Neural cell (in vitro differentiated cells): ENCODE measurements at regions not wholly inside any gene's neighbourhood (a gene's known extent, or its start where the extent isn't known, plus 50 kb on each side); places are given as distances from the start of the nearest gene placed in this dataset.

Experiments
- H2AFZ ChIP-seq: fragments of 200-600, 300-800 bp; sonication (generic), shearing (Covaris generic); 2 replicates; pipeline ENCODE4 v1.6.0; 2014; ENCODE audit warnings: low read depth, mild to moderate bottlenecking, antibody characterized with exemption, low read length, moderate library complexity
- H3F3A ChIP-seq: fragments of 200-600 bp; shearing (Covaris generic); 2 replicates; pipeline ENCODE4 v1.6.1; 2016; ENCODE audit warnings: mild to moderate bottlenecking, moderate library complexity, mixed read lengths, antibody characterized with exemption, low read length; ENCODE audit not compliant: insufficient read depth, poor library complexity, severe bottlenecking
- H3K27ac ChIP-seq: fragments of 200-600, 300-800 bp; sonication (generic), shearing (Covaris generic); 2 replicates; pipeline ENCODE4 v1.5.1; 2014; ENCODE audit warnings: mild to moderate bottlenecking, low read length, moderate library complexity
- H3K27me3 ChIP-seq: fragments of 300-800, 200-600 bp; sonication (generic), shearing (Covaris generic); 2 replicates; pipeline ENCODE4 v1.6.0; 2014; ENCODE audit warnings: mild to moderate bottlenecking, low read depth, low read length, moderate library complexity; ENCODE audit not compliant: insufficient read depth
- H3K36me3 ChIP-seq: fragments of 300-800, 200-600 bp; sonication (generic), shearing (Covaris generic); 2 replicates; pipeline ENCODE4 v1.5.1; 2014; ENCODE audit warnings: mild to moderate bottlenecking, antibody characterized with exemption, low read length, moderate library complexity; ENCODE audit not compliant: insufficient read depth
- H3K4me2 ChIP-seq: fragments of 300-800, 200-600 bp; sonication (generic), shearing (Covaris generic); 2 replicates; pipeline ENCODE4 v1.6.0; 2014; ENCODE audit warnings: mild to moderate bottlenecking, low read length
- H3K4me3 ChIP-seq: fragments of 300-800, 200-600 bp; sonication (generic), shearing (Covaris generic); 2 replicates; pipeline ENCODE4 v1.5.1; 2014; ENCODE audit warnings: mild to moderate bottlenecking, low read length, moderate library complexity
- H3K79me2 ChIP-seq: fragments of 200-600 bp; shearing (Covaris generic); replicated peaks from 2 replicates; pipeline ENCODE4 v1.6.0; 2014; ENCODE audit warnings: mild to moderate bottlenecking, low read length, moderate library complexity; ENCODE audit not compliant: insufficient read depth
- H3K9ac ChIP-seq: fragments of 300-800, 200-600 bp; sonication (generic), shearing (Covaris generic); 2 replicates; pipeline ENCODE4 v1.6.1; 2016; ENCODE audit warnings: mild to moderate bottlenecking, low read length, mixed read lengths
- H3K9me2 ChIP-seq: fragments of 200-600 bp; shearing (Covaris generic); 2 replicates; pipeline ENCODE4 v1.6.1; 2016; ENCODE audit warnings: mild to moderate bottlenecking, low read length, mixed read lengths; ENCODE audit not compliant: insufficient read depth
- H3K9me3 ChIP-seq: fragments of 200-600, 300-800 bp; sonication (generic), shearing (Covaris generic); 2 replicates; pipeline ENCODE4 v1.6.1; 2016; ENCODE audit warnings: mild to moderate bottlenecking, mixed run types, low read length, moderate library complexity, mixed read lengths
- H4K20me1 ChIP-seq: fragments of 200-600 bp; shearing (Covaris generic); 2 replicates; pipeline ENCODE4 v1.6.1; 2016; ENCODE audit warnings: mild to moderate bottlenecking, mixed run types; ENCODE audit not compliant: insufficient read depth
- EP300 ChIP-seq: fragments of 450-650 bp; conservative IDR thresholded peaks from 2 replicates; pipeline ENCODE4 v1.6.1; 2014; ENCODE audit warnings: antibody characterized with exemption, mild to moderate bottlenecking, moderate library complexity; ENCODE audit not compliant: poor library complexity, severe bottlenecking
- EZH2 ChIP-seq: fragments of 200-600, 300-800 bp; shearing (Covaris generic), sonication (generic); IDR thresholded peaks from 2 replicates; pipeline ENCODE4 v1.6.1; 2014; ENCODE audit warnings: antibody characterized with exemption, low read length, borderline replicate concordance, mild to moderate bottlenecking; ENCODE audit not compliant: insufficient read depth, poor library complexity, severe bottlenecking
- MXI1 ChIP-seq: fragments of 450-650 bp; conservative IDR thresholded peaks from 2 replicates; pipeline ENCODE4 v1.6.1; 2014; ENCODE audit warnings: antibody characterized with exemption, mild to moderate bottlenecking; ENCODE audit not compliant: poor library complexity, severe bottlenecking
- POLR2AphosphoS5 ChIP-seq: IDR thresholded peaks from 2 replicates; pipeline ENCODE4 v1.6.1; 2012
- RAD21 ChIP-seq: fragments of 450-650 bp; conservative IDR thresholded peaks from 2 replicates; pipeline ENCODE4 v1.6.1; 2014; ENCODE audit warnings: antibody characterized with exemption, mild to moderate bottlenecking, moderate library complexity
- SMC3 ChIP-seq: fragments of 450-650 bp; conservative IDR thresholded peaks from 2 replicates; pipeline ENCODE4 v1.6.1; 2014; ENCODE audit warnings: antibody characterized with exemption, mild to moderate bottlenecking, moderate library complexity; ENCODE audit not compliant: poor library complexity
- TAF1 ChIP-seq: IDR thresholded peaks from 2 replicates; pipeline ENCODE4 v1.6.1; 2012; ENCODE audit warnings: low read depth
- TF ChIP-seq, protein P1 (sequence below): fragments of 450-650 bp; IDR thresholded peaks from 2 replicates; pipeline ENCODE4 v1.5.1; 2014; ENCODE audit warnings: antibody characterized with exemption, mild to moderate bottlenecking, moderate library complexity; ENCODE audit not compliant: poor library complexity, severe bottlenecking
- TF ChIP-seq, protein P2 (sequence below): IDR thresholded peaks from 2 replicates; pipeline ENCODE4 v1.6.1; 2012; ENCODE audit warnings: borderline replicate concordance

DNA sequence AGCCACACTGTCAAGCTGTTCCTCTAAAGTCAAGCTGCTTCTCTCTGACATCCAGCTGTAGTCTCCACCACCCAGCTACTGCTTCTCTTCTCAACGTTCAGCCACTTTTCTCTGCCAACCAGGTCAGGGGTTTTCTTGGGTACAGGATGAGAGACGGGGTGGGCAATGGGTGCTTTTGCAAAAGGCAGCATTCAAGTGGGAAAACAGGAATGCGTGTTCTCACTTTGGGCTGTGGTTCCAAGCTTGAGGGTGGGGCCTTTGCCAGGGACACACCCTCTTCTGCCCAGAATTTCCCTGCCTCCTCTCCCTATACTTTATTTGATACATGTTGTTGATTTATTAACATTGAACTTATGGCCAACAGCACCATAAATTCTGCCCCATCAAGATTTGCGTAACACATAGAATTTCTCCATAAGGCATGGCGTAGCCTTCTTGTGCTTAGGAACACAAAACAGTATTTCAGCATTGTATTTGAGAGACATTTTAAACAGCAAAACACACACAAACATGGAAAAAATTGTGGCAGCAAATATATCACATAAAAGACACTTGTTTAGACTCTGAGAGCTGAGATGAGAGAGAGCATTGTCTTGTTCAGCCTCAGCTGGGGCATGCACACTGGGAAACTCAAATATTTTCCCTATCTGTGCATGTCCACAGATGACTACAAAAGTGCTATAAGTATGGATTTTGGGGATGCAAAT is 392.8 kb downstream of the SLITRK6 start:
- Histone ChIP-seq H3K27ac (no peak overlapping the region), H3K9me2 (no peaks in the 10 kb centered on the region), H3K36me3 (no peaks in the 10 kb centered on the region), H3K79me2 (no peaks in the 10 kb centered on the region), H3K9me3 (no peaks in the 10 kb centered on the region), H4K20me1 (no peaks in the 10 kb centered on the region), H3F3A (no peaks in the 10 kb centered on the region), H3K9ac (no peak overlapping the region), H3K4me2 (no peak overlapping the region), H2AFZ (no peak overlapping the region), H3K27me3 (no peaks in the 10 kb centered on the region), H3K4me3 (no peak overlapping the region)
- TF ChIP-seq POLR2AphosphoS5 (no peak), EZH2 (no peak), TAF1 (no peak), EP300 (no peak), MXI1 (no peak), RAD21 (no peak), SMC3 (no peak)
- TF ChIP-seq, protein P1, sequence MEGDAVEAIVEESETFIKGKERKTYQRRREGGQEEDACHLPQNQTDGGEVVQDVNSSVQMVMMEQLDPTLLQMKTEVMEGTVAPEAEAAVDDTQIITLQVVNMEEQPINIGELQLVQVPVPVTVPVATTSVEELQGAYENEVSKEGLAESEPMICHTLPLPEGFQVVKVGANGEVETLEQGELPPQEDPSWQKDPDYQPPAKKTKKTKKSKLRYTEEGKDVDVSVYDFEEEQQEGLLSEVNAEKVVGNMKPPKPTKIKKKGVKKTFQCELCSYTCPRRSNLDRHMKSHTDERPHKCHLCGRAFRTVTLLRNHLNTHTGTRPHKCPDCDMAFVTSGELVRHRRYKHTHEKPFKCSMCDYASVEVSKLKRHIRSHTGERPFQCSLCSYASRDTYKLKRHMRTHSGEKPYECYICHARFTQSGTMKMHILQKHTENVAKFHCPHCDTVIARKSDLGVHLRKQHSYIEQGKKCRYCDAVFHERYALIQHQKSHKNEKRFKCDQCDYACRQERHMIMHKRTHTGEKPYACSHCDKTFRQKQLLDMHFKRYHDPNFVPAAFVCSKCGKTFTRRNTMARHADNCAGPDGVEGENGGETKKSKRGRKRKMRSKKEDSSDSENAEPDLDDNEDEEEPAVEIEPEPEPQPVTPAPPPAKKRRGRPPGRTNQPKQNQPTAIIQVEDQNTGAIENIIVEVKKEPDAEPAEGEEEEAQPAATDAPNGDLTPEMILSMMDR, result no peak
- TF ChIP-seq, protein P2, sequence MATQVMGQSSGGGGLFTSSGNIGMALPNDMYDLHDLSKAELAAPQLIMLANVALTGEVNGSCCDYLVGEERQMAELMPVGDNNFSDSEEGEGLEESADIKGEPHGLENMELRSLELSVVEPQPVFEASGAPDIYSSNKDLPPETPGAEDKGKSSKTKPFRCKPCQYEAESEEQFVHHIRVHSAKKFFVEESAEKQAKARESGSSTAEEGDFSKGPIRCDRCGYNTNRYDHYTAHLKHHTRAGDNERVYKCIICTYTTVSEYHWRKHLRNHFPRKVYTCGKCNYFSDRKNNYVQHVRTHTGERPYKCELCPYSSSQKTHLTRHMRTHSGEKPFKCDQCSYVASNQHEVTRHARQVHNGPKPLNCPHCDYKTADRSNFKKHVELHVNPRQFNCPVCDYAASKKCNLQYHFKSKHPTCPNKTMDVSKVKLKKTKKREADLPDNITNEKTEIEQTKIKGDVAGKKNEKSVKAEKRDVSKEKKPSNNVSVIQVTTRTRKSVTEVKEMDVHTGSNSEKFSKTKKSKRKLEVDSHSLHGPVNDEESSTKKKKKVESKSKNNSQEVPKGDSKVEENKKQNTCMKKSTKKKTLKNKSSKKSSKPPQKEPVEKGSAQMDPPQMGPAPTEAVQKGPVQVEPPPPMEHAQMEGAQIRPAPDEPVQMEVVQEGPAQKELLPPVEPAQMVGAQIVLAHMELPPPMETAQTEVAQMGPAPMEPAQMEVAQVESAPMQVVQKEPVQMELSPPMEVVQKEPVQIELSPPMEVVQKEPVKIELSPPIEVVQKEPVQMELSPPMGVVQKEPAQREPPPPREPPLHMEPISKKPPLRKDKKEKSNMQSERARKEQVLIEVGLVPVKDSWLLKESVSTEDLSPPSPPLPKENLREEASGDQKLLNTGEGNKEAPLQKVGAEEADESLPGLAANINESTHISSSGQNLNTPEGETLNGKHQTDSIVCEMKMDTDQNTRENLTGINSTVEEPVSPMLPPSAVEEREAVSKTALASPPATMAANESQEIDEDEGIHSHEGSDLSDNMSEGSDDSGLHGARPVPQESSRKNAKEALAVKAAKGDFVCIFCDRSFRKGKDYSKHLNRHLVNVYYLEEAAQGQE, result no peak

DNA sequence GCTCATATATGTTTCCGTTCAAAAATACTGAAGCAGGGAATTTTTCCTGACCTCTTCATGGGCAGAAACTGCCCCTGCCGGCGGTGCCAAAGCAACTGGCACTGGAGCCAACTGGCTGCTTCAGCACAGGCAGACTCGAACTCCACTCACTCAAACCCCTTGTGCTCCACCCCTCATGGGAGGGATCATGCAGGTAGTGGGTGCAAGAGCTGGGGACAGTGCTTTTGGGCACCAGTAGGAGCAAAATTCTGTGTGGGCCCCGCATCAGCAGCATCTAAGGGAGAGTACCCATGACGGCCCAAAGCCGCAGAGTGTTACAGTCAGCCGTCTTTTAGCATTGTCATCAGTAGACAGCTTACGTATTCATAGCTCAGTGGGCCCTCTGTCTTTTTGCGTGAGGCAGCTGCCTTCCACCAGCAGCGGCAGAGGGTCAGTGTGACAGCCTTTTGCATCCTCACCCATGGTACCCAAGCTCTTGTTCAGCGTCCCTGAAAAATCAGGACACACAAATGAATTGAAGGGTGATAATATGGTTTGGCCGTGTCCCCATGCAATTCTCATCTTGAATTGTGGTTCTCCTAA is 393.8 kb downstream of the SLITRK6 start:
- Histone ChIP-seq H3K27ac (no peak overlapping the region), H3F3A (no peaks in the 10 kb centered on the region), H3K4me2 (no peak overlapping the region), H2AFZ (no peak overlapping the region), H3K4me3 (no peak overlapping the region), H3K36me3 (no peaks in the 10 kb centered on the region), H3K9me2 (no peaks in the 10 kb centered on the region), H3K27me3 (no peaks in the 10 kb centered on the region), H3K79me2 (no peaks in the 10 kb centered on the region), H3K9me3 (no peaks in the 10 kb centered on the region), H4K20me1 (no peaks in the 10 kb centered on the region), H3K9ac (no peak overlapping the region)
- TF ChIP-seq EP300 (no peak), SMC3 (no peak), MXI1 (no peak), RAD21 (no peak), EZH2 (no peak), TAF1 (no peak), POLR2AphosphoS5 (no peak)
- TF ChIP-seq, protein P2, result no peak
- TF ChIP-seq, protein P1, result no peak
